CD8-positive, alpha-beta memory T cell (primary cell): ENCODE measurements at regions not wholly inside any gene's neighbourhood (a gene's known extent, or its start where the extent isn't known, plus 50 kb on each side); places are given as distances from the start of the nearest gene placed in this dataset.

Experiments used
- CTCF ChIA-PET: fragments of 350-600 bp; sonication (Branson Sonifier 250); formaldehyde crosslinking; loops from one replicate; lab custom pipeline; 2021; ENCODE audit warnings: antibody characterized with exemption; lab: Charles Lee
- POLR2A ChIA-PET: fragments of 350-600 bp; sonication (Branson Sonifier 250); formaldehyde crosslinking; loops from one replicate; lab custom pipeline; 2021; ENCODE audit warnings: antibody characterized with exemption; lab: Charles Lee
- DNase-seq, 5 donors: peaks; one replicate each; pipeline versions ENCODE4 v3.0.0 to v3.0.0-alpha.2; 2020 to 2022; ENCODE audit warnings: mixed read lengths in 1 of 5
- H3K27ac ChIP-seq: one replicate; pipeline ENCODE4 v1.7.0; 2013; ENCODE audit warnings: low read depth, mild to moderate bottlenecking, low read length, moderate library complexity
- H3K27me3 ChIP-seq: 2 replicates; pipeline ENCODE4 v1.7.0; 2013; ENCODE audit warnings: low read length, mild to moderate bottlenecking; ENCODE audit not compliant: insufficient read depth, poor library complexity, severe bottlenecking
- H3K36me3 ChIP-seq: 2 replicates; pipeline ENCODE4 v1.7.0; 2013; ENCODE audit warnings: mild to moderate bottlenecking, low read length, moderate library complexity; ENCODE audit not compliant: insufficient read depth
- H3K4me1 ChIP-seq: 2 replicates; pipeline ENCODE4 v1.7.0; 2013; ENCODE audit warnings: mild to moderate bottlenecking, low read length, moderate library complexity; ENCODE audit not compliant: insufficient read depth
- H3K4me3 ChIP-seq: 2 replicates; pipeline ENCODE4 v1.7.0; 2013; ENCODE audit warnings: mild to moderate bottlenecking, low read length
- H3K9me3 ChIP-seq: 2 replicates; pipeline ENCODE4 v1.7.0; 2013; ENCODE audit warnings: mild to moderate bottlenecking, low read length
- H3K27ac Mint-ChIP-seq, 8 donors: one replicate each; pipeline ENCODE4 v1.8.0; 2020 to 2021; ENCODE audit warnings: mixed read lengths in 8 of 8, mild to moderate bottlenecking in 6 of 8, inconsistent platforms in 3 of 8, moderate library complexity in 3 of 8
- H3K27me3 Mint-ChIP-seq, 2 donors: one replicate each; pipeline ENCODE4 v1.8.0; 2020 to 2021; ENCODE audit warnings: mixed read lengths in 2 of 2, mild to moderate bottlenecking in 1 of 2, moderate library complexity in 1 of 2
- H3K36me3 Mint-ChIP-seq, 3 donors: one replicate each; pipeline ENCODE4 v1.8.0; 2020 to 2021; ENCODE audit warnings: mixed read lengths in 3 of 3, inconsistent platforms in 1 of 3, mild to moderate bottlenecking in 1 of 3
- H3K4me1 Mint-ChIP-seq, 3 donors: one replicate each; pipeline ENCODE4 v1.8.0; 2020 to 2021; ENCODE audit warnings: mixed read lengths in 3 of 3, inconsistent platforms in 1 of 3, mild to moderate bottlenecking in 1 of 3
- H3K4me3 Mint-ChIP-seq, 7 donors: one replicate each; pipeline ENCODE4 v1.8.0; 2020 to 2021; ENCODE audit warnings: mixed read lengths in 7 of 7, mild to moderate bottlenecking in 6 of 7, moderate library complexity in 4 of 7, inconsistent platforms in 2 of 7
- H3K9me3 Mint-ChIP-seq, 5 donors: one replicate each; pipeline ENCODE4 v1.8.0; 2020 to 2022; ENCODE audit warnings: mixed read lengths in 5 of 5, mild to moderate bottlenecking in 3 of 5, moderate library complexity in 2 of 5, inconsistent platforms in 1 of 5

DNA sequence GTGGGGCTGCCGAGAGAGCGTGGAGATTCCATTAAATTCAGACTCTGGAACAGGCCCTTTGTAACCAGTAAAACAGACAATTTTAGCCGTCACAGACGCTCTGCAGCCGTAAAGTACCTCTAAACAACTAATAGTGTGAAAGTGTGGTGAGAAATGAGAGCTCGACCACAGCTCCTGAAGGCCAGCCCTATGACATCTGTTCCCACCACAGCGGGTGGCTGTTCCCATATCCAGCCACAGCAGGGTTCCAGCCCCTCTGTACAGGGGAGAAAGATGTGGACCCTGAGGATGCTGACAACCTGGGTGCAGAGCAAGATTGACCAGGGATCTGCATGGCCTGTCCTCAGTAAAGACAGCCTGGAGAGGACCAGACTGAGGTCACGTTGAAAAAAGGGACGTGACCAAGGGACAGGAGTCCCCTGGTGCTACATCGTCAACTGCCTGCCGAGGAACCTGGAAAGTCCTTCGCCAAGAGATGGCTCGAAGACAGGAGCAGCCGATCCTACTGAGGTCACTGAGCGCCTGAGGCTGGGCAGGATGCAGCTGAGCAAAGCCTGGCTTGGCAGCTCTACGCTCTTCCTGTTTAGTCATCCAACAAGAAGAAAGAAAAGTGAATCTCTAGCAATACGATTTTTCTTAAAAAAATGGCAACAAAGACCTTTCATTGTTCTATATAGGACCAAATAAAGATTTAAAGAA, 831.7 kb downstream of the RNF144A start:
- Histone ChIP-seq H3K27ac (peak overlapping the region; percentile 62), H3K4me3 (no peak overlapping the region), H3K27me3 (no peaks in the 10 kb centered on the region), H3K9me3 (no peaks in the 10 kb centered on the region), H3K4me1 (peaks cover 17% of the 10 kb centered on the region), H3K36me3 (no peaks in the 10 kb centered on the region)
- peaks cover 3 to 22% (median 6%) of the 10 kb centered on the region in 3 donors for H3K36me3 Mint-ChIP-seq
- peaks cover 0 to 1% of the 10 kb centered on the region in 2 donors for H3K27me3 Mint-ChIP-seq
- CTCF ChIA-PET: interaction anchor here (0.8 to 1.7 kb wide), 6 partner anchors 9 to 321 kb away, joined by 3 to 6 read pairs (median 4); no protein-coding TSS in a partner anchor
- H3K27ac Mint-ChIP-seq: peak overlapping the region; percentile 85 to 99 (median 95)
- peak overlapping the region; percentile 63 to 81 (median 72) for H3K4me3 Mint-ChIP-seq
- DNase-seq: peak in 4 of 5 donors; percentile 20 to 75 (median 50)
- peaks cover 46 to 53% (median 47%) of the 10 kb centered on the region in 3 donors for H3K4me1 Mint-ChIP-seq
- POLR2A ChIA-PET: interaction anchor here (0.6 to 2.0 kb wide), 7 partner anchors 9 to 933 kb away, joined by 3 to 10 read pairs (median 3); partner anchors contain the start of gene ID2
- H3K9me3 Mint-ChIP-seq: peaks cover 8 to 17% (median 15%) of the 10 kb centered on the region in 5 donors

DNA sequence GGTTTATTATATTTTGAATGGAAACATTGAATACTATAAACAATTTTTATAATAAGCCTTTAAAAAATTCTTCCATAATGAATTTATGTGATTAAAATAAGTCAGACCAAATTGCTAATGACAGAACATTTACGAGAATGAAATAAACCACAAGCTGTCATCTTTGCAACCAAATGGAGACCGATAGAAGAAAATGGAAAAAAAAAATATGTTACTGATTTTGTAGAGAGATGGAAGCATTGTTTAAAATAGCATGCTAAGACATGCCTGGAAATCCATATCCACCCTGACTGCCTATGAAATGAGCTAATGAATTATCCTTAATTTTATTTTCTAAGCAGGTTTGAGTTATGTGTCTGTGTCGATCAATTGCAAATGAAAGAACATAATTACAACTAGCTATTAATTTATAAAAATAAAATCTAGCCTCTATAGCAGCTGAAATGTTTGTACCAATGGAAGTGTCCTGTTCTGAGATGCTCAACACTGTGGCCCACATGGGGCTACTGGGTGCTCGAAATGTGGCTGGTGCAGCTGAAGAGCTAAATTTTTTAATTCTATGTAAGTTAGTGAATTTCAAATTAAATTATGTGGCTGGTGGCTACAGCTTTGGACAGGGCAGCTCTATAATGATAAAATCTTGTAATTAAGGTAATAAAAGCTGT, 832.8 kb downstream of the RNF144A start:
- Histone ChIP-seq H3K36me3 (no peaks in the 10 kb centered on the region), H3K9me3 (no peaks in the 10 kb centered on the region), H3K4me1 (peaks cover 16% of the 10 kb centered on the region), H3K27ac (no peak overlapping the region), H3K4me3 (no peak overlapping the region), H3K27me3 (no peaks in the 10 kb centered on the region)
- ChIA-PET POLR2A (no interaction called here), CTCF (interaction anchor here (1.5 to 1.7 kb wide), 2 partner anchors 10 to 19 kb away, joined by 5 to 6 read pairs; no protein-coding TSS in a partner anchor)
- Mint-ChIP-seq H3K27me3 (no peaks in the 10 kb centered on the region), H3K4me3 (no peak overlapping the region), H3K9me3 (peaks cover 10 to 23% (median 19%) of the 10 kb centered on the region in 5 donors), H3K27ac (no peak overlapping the region), H3K36me3 (peaks cover 2 to 27% (median 8%) of the 10 kb centered on the region in 3 donors), H3K4me1 (peaks cover 34 to 41% (median 36%) of the 10 kb centered on the region in 3 donors)
- DNase-seq: no peak

DNA sequence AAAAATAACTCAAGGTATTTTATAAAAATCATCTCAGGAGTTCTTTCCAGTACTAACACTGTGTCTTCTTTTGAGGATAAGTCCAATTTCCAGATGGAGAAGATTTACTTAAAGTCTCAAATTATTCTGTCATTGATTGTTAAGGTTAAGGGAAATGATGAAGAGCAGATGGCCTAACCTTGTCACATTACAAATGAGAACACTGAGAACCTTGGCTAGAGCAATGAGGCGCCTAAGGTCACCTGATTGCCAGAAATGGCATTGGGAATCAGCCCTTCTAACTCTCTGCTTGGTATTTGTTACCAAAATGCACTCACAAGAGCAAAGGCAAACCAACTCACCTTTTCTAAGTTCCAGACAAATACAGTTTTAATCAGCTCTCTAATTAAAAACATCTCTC, 835.1 kb downstream of the RNF144A start:
- ChIA-PET POLR2A (no interaction called here), CTCF (interaction anchor here (1.7 kb wide), 1 partner anchor 27 kb away, joined by 5 read pairs; no protein-coding TSS in a partner anchor)
- Histone ChIP-seq H3K9me3 (no peaks in the 10 kb centered on the region), H3K27ac (no peak overlapping the region), H3K27me3 (no peaks in the 10 kb centered on the region), H3K4me3 (no peak overlapping the region), H3K36me3 (no peaks in the 10 kb centered on the region), H3K4me1 (no peaks in the 10 kb centered on the region)
- Mint-ChIP-seq H3K4me1 (peaks cover 16 to 23% (median 19%) of the 10 kb centered on the region in 3 donors), H3K9me3 (peaks cover 10 to 25% (median 21%) of the 10 kb centered on the region in 5 donors), H3K4me3 (no peak overlapping the region), H3K27ac (no peak overlapping the region), H3K36me3 (peaks cover 2 to 44% (median 10%) of the 10 kb centered on the region in 3 donors), H3K27me3 (no peaks in the 10 kb centered on the region)
- no peak for DNase-seq

DNA sequence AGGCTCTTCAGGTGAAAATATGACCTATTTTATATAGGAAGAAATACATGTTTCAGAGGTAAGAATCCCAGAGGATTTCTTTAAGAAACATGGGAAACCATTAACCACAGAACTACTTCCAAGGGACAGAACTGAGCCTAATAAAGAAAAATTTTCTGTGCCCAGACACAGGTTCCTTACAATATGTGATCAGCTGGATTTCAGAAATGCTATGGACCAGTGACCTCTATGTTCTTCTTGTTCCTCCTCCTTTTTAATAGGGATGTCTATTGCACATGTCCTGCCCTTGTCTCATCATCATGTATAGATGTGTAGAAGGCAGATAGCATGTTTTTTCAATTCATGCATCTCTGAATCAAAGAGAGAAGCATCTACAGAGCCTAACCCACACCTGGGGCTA, 836.6 kb downstream of the RNF144A start:
- ChIA-PET CTCF (no interaction called here), POLR2A (no interaction called here)
- H3K36me3 Mint-ChIP-seq: peaks cover 2 to 44% (median 10%) of the 10 kb centered on the region in 3 donors
- Histone ChIP-seq H3K9me3 (no peaks in the 10 kb centered on the region), H3K4me1 (no peaks in the 10 kb centered on the region), H3K4me3 (no peak overlapping the region), H3K27me3 (no peaks in the 10 kb centered on the region), H3K27ac (no peak overlapping the region), H3K36me3 (no peaks in the 10 kb centered on the region)
- no peak overlapping the region for H3K27ac Mint-ChIP-seq
- DNase-seq: no peak
- peaks cover 14 to 28% (median 24%) of the 10 kb centered on the region in 5 donors for H3K9me3 Mint-ChIP-seq
- no peak overlapping the region for H3K4me3 Mint-ChIP-seq
- peaks cover 2 to 10% (median 10%) of the 10 kb centered on the region in 3 donors for H3K4me1 Mint-ChIP-seq
- no peaks in the 10 kb centered on the region for H3K27me3 Mint-ChIP-seq

DNA sequence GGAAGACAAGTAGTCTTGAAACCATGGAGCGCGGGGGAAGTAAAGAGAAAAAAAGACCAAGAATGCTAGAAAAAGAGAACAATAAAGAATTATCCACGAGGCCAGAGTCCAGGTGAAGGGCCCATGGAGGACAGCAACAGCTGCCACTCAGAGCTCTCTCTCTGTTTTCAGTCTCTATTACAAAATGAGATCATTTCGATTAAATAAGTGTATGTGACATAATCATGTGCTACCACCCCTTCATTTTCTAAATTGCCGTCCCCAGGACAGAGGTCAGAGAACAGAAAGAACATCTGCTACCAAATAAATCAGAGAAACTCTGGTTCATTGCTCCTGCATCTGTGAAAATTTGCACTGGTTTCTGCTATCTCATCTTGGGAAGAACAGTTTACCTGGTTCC, 838.7 kb downstream of the RNF144A start:
- POLR2A ChIA-PET: no interaction called here
- Histone ChIP-seq H3K36me3 (no peaks in the 10 kb centered on the region), H3K27ac (no peak overlapping the region), H3K9me3 (no peaks in the 10 kb centered on the region), H3K4me1 (no peaks in the 10 kb centered on the region), H3K4me3 (no peak overlapping the region), H3K27me3 (no peaks in the 10 kb centered on the region)
- Mint-ChIP-seq H3K27ac (peak overlapping the region in 1 of 8 donors; percentile 4), H3K9me3 (peaks cover 14 to 28% (median 24%) of the 10 kb centered on the region in 5 donors), H3K4me3 (no peak overlapping the region), H3K4me1 (no peaks in the 10 kb centered on the region), H3K27me3 (no peaks in the 10 kb centered on the region), H3K36me3 (peaks cover 2 to 44% (median 10%) of the 10 kb centered on the region in 3 donors)
- DNase-seq: no peak
- CTCF ChIA-PET: no interaction called here

DNA sequence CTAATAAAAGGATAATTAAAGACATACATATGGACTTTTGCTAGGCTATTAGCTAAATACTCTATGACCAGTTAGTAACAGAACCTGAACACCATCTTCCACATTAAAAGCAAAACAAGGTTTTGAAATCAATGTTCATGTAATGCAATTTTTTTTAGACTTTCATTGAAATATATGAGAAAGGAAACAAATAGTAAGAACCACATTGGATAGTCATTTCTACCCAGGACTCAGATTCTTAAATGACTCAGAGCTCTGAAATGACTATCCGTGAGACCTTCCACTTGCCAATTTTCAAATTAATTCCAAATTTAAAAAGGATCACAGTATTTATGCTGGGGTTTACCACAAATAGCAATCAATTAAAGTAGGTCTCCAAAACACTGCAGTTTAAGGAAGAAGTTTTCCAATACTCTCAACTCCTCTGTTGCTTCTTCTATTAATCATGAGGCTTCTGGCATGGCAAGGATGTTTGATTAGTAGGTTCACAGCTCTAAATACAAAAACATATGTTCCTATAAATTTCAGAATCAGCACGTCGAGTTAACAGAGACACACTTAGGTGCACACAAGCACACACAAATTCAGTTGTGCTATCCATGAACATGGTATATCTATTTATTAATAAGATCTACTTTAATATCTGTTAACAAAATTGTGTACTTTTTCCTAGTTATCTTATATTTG, 841.0 kb downstream of the RNF144A start:
- H3K4me3 Mint-ChIP-seq: no peak overlapping the region
- H3K27ac Mint-ChIP-seq: no peak overlapping the region
- Histone ChIP-seq H3K4me3 (no peak overlapping the region), H3K27me3 (no peaks in the 10 kb centered on the region), H3K36me3 (no peaks in the 10 kb centered on the region), H3K27ac (no peak overlapping the region), H3K9me3 (no peaks in the 10 kb centered on the region), H3K4me1 (no peaks in the 10 kb centered on the region)
- H3K4me1 Mint-ChIP-seq: no peaks in the 10 kb centered on the region
- DNase-seq: no peak
- H3K9me3 Mint-ChIP-seq: peaks cover 20 to 30% (median 27%) of the 10 kb centered on the region in 5 donors
- H3K27me3 Mint-ChIP-seq: no peaks in the 10 kb centered on the region
- H3K36me3 Mint-ChIP-seq: peaks cover 6 to 41% (median 8%) of the 10 kb centered on the region in 3 donors
- ChIA-PET POLR2A (interaction anchor here (0.6 to 0.9 kb wide), 2 partner anchors 10 to 36 kb away, joined by 3 read pairs; no protein-coding TSS in a partner anchor), CTCF (no interaction called here)

DNA sequence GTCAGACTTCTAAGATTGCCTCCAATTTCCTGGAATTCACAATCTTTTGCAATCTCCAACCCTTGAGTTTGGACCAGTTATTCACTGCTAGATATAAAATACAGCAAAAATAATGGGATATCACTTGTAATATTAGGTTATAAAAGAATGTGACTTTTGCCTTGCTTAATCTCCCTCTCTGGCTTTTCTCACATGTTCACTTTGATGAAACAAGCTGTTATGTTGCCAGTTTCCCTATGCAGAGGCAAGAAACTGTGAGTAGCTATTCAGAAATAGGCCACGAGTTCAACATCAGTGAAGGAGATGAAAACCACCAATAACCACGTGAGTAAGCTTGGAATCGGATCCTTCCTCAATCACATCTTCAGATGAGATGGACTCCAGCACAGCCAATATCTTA, 842.7 kb downstream of the RNF144A start:
- H3K4me1 Mint-ChIP-seq: no peaks in the 10 kb centered on the region
- peaks cover 4 to 34% (median 5%) of the 10 kb centered on the region in 3 donors for H3K36me3 Mint-ChIP-seq
- DNase-seq: no peak
- no peaks in the 10 kb centered on the region for H3K36me3 ChIP-seq
- peaks cover 10 to 28% (median 22%) of the 10 kb centered on the region in 5 donors for H3K9me3 Mint-ChIP-seq
- no peak overlapping the region for H3K4me3 Mint-ChIP-seq
- H3K27me3 ChIP-seq: no peaks in the 10 kb centered on the region
- H3K4me3 ChIP-seq: no peak overlapping the region
- H3K27me3 Mint-ChIP-seq: peaks cover 0 to 1% of the 10 kb centered on the region in 2 donors
- no peak overlapping the region for H3K27ac Mint-ChIP-seq
- H3K9me3 ChIP-seq: peaks cover 7% of the 10 kb centered on the region
- ChIA-PET POLR2A (no interaction called here), CTCF (interaction anchor here (0.8 kb wide), 1 partner anchor 11 kb away, joined by 3 read pairs; no protein-coding TSS in a partner anchor)
- H3K27ac ChIP-seq: no peak overlapping the region
- no peaks in the 10 kb centered on the region for H3K4me1 ChIP-seq
